GM12878 (cell line): ENCODE measurements at regions not wholly inside any gene's neighbourhood (a gene's known extent, or its start where the extent isn't known, plus 50 kb on each side); places are given as distances from the start of the nearest gene placed in this dataset.

Source experiments
- GABPA ChIP-seq: IDR thresholded peaks from 2 replicates; pipeline ENCODE4 v1.6.1; 2014; ENCODE audit warnings: antibody characterized with exemption, low read depth, mild to moderate bottlenecking, inconsistent platforms
- GATAD2B ChIP-seq: fragments of 450-650 bp; conservative IDR thresholded peaks from 2 replicates; pipeline ENCODE4 v1.6.1; 2017; ENCODE audit warnings: low read depth, mild to moderate bottlenecking, moderate library complexity
- HCFC1 ChIP-seq: fragments of 150-350 bp; IDR thresholded peaks from 2 replicates; pipeline ENCODE4 v1.6.1; 2014; ENCODE audit warnings: low read length
- IRF4 ChIP-seq: IDR thresholded peaks from 2 replicates; pipeline ENCODE4 v1.6.1; 2011; ENCODE audit warnings: low read depth, low read length
- PAX8 ChIP-seq: fragments of 450-650 bp; IDR thresholded peaks from 2 replicates; pipeline ENCODE4 v1.6.1; 2017; ENCODE audit warnings: mild to moderate bottlenecking, moderate library complexity
- POU2F2 ChIP-seq: IDR thresholded peaks from 3 replicates; pipeline ENCODE4 v1.6.1; 2011; ENCODE audit warnings: low read depth, mild to moderate bottlenecking, low read length, borderline replicate concordance
- RB1 ChIP-seq: fragments of 450-650 bp; formaldehyde crosslinking; IDR thresholded peaks from 2 replicates; pipeline ENCODE4 v1.6.1; 2017; ENCODE audit warnings: mild to moderate bottlenecking, borderline replicate concordance
- SMARCA5 ChIP-seq: fragments of 450-650 bp; IDR thresholded peaks from 2 replicates; pipeline ENCODE4 v1.6.1; 2017; ENCODE audit warnings: mild to moderate bottlenecking
- TCF12 ChIP-seq: IDR thresholded peaks from 2 replicates; pipeline ENCODE4 v1.6.1; 2011; ENCODE audit warnings: low read depth, mild to moderate bottlenecking, low read length
- TF ChIP-seq, protein P1 (sequence below): fragments of 450-650 bp; IDR thresholded peaks from 2 replicates; pipeline ENCODE4 v1.6.1; 2017; ENCODE audit warnings: mild to moderate bottlenecking, moderate library complexity
- TF ChIP-seq, protein P2 (sequence below): IDR thresholded peaks from 2 replicates; pipeline ENCODE4 v1.6.1; 2012; ENCODE audit warnings: improper control_type of control experiment, low read depth, low read length; ENCODE audit not compliant: insufficient replicate concordance

DNA sequence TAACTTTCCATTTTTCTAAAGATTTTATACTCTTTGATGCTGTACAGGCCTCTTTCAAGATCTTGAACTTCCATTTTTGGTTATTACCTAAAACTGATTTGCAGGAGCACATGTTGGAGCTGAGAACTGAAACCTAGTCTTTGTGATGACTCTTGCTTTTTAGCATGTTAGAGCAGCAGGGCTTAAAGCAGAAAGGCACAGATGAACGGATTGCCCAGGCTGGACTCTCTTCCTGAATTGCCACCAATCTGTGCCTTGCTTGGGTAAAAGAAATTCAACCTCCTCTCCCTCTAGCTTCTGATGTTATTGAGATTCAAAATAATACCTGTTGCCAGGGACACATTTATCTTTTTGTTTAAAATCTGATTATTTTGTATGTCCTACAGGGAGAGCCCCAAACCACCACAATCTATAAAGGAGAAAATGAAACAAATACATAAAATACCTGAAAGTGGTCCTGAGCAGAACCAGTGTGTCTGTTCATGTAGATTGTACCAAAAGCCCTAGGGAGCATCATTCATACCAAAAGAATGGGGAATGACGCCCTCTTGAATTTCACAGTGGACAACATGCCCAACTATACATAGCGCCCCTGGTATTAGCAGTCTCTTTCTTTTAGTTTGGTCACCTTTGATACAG, 277.0 kb upstream of the MAP2 start (continued):
- TF ChIP-seq, protein P1, sequence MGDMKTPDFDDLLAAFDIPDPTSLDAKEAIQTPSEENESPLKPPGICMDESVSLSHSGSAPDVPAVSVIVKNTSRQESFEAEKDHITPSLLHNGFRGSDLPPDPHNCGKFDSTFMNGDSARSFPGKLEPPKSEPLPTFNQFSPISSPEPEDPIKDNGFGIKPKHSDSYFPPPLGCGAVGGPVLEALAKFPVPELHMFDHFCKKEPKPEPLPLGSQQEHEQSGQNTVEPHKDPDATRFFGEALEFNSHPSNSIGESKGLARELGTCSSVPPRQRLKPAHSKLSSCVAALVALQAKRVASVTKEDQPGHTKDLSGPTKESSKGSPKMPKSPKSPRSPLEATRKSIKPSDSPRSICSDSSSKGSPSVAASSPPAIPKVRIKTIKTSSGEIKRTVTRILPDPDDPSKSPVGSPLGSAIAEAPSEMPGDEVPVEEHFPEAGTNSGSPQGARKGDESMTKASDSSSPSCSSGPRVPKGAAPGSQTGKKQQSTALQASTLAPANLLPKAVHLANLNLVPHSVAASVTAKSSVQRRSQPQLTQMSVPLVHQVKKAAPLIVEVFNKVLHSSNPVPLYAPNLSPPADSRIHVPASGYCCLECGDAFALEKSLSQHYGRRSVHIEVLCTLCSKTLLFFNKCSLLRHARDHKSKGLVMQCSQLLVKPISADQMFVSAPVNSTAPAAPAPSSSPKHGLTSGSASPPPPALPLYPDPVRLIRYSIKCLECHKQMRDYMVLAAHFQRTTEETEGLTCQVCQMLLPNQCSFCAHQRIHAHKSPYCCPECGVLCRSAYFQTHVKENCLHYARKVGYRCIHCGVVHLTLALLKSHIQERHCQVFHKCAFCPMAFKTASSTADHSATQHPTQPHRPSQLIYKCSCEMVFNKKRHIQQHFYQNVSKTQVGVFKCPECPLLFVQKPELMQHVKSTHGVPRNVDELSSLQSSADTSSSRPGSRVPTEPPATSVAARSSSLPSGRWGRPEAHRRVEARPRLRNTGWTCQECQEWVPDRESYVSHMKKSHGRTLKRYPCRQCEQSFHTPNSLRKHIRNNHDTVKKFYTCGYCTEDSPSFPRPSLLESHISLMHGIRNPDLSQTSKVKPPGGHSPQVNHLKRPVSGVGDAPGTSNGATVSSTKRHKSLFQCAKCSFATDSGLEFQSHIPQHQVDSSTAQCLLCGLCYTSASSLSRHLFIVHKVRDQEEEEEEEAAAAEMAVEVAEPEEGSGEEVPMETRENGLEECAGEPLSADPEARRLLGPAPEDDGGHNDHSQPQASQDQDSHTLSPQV, result no peak
- no peak for TF ChIP-seq POU2F2
- no peak for TF ChIP-seq TCF12
- TF ChIP-seq, protein P2, sequence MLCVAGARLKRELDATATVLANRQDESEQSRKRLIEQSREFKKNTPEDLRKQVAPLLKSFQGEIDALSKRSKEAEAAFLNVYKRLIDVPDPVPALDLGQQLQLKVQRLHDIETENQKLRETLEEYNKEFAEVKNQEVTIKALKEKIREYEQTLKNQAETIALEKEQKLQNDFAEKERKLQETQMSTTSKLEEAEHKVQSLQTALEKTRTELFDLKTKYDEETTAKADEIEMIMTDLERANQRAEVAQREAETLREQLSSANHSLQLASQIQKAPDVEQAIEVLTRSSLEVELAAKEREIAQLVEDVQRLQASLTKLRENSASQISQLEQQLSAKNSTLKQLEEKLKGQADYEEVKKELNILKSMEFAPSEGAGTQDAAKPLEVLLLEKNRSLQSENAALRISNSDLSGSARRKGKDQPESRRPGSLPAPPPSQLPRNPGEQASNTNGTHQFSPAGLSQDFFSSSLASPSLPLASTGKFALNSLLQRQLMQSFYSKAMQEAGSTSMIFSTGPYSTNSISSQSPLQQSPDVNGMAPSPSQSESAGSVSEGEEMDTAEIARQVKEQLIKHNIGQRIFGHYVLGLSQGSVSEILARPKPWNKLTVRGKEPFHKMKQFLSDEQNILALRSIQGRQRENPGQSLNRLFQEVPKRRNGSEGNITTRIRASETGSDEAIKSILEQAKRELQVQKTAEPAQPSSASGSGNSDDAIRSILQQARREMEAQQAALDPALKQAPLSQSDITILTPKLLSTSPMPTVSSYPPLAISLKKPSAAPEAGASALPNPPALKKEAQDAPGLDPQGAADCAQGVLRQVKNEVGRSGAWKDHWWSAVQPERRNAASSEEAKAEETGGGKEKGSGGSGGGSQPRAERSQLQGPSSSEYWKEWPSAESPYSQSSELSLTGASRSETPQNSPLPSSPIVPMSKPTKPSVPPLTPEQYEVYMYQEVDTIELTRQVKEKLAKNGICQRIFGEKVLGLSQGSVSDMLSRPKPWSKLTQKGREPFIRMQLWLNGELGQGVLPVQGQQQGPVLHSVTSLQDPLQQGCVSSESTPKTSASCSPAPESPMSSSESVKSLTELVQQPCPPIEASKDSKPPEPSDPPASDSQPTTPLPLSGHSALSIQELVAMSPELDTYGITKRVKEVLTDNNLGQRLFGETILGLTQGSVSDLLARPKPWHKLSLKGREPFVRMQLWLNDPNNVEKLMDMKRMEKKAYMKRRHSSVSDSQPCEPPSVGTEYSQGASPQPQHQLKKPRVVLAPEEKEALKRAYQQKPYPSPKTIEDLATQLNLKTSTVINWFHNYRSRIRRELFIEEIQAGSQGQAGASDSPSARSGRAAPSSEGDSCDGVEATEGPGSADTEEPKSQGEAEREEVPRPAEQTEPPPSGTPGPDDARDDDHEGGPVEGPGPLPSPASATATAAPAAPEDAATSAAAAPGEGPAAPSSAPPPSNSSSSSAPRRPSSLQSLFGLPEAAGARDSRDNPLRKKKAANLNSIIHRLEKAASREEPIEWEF, result no peak
- TF ChIP-seq SMARCA5, result no peak
- TF ChIP-seq GABPA, result no peak
- no peak for TF ChIP-seq HCFC1
- TF ChIP-seq IRF4, result no peak
- no peak for TF ChIP-seq RB1
- TF ChIP-seq GATAD2B, result no peak
- TF ChIP-seq PAX8, result no peak
